Heart left ventricle (tissue), 16 donors: ENCODE measurements at regions not wholly inside any gene's neighbourhood (a gene's known extent, or its start where the extent isn't known, plus 50 kb on each side); places are given as distances from the start of the nearest gene placed in this dataset.

ENCODE experiments used
- ATAC-seq, 4 donors: fragments of 200-7000 bp; cut with Tn5 transposase; one replicate each; pipeline ENCODE4 v1.9.1; 2020 to 2022; ENCODE audit warnings: moderate library complexity in 4 of 4, mild to moderate bottlenecking in 3 of 4, moderate number of reproducible peaks in 1 of 4
- DNase-seq, 5 donors: peaks; one replicate each; pipeline ENCODE4 v3.0.0-alpha.2; 2020
- H3K27ac ChIP-seq, 12 donors: fragments of 200-600 bp; sonication (generic) in 4 of 12; one replicate each; pipeline versions ENCODE4 v1.5.0 to v1.8.0; 2016 to 2022; ENCODE audit warnings: mild to moderate bottlenecking in 2 of 12
- H3K27me3 ChIP-seq, 9 donors: fragments of 200-600 bp; sonication (generic) in 2 of 9; one replicate each; pipeline versions ENCODE4 v1.5.1 to v1.8.0; 2016 to 2022; ENCODE audit warnings: mild to moderate bottlenecking in 3 of 9
- H3K36me3 ChIP-seq, 9 donors: fragments of 200-600 bp; sonication (generic) in 2 of 9; one replicate each; pipeline versions ENCODE4 v1.5.0 to v1.8.0; 2018 to 2022; ENCODE audit warnings: mild to moderate bottlenecking in 2 of 9
- H3K4me1 ChIP-seq, 12 donors: fragments of 200-600 bp; sonication (generic) in 4 of 12; one replicate each; pipeline versions ENCODE4 v1.5.0 to v1.8.0; 2016 to 2022; ENCODE audit warnings: mild to moderate bottlenecking in 3 of 12
- H3K4me3 ChIP-seq, 12 donors: fragments of 200-600 bp; sonication (generic) in 4 of 12; one replicate each; pipeline versions ENCODE4 v1.5.0 to v1.8.0; 2017 to 2022; ENCODE audit warnings: mild to moderate bottlenecking in 9 of 12, moderate library complexity in 4 of 12
- H3K9me3 ChIP-seq, 12 donors: fragments of 200-600 bp; sonication (generic) in 4 of 12; one replicate each; pipeline versions ENCODE4 v1.5.0 to v1.8.0; 2016 to 2022; ENCODE audit warnings: mild to moderate bottlenecking in 1 of 12
- CTCF ChIP-seq, 12 donors: fragments of 200-600 bp; sonication (generic) in 4 of 12; IDR thresholded peaks; one replicate each; pipeline versions ENCODE4 v1.5.0 to v1.8.0; 2018 to 2022; ENCODE audit warnings: antibody characterized with exemption in 12 of 12, mild to moderate bottlenecking in 5 of 12
- POLR2A ChIP-seq, 2 donors: fragments of 450-650 bp; IDR thresholded peaks; one replicate each; pipeline ENCODE4 v1.6.1; 2017; ENCODE audit warnings: antibody characterized with exemption in 2 of 2, mild to moderate bottlenecking in 2 of 2, moderate library complexity in 2 of 2
- WGBS, 4 donors: extraction: QIAGEN DNeasy Blood & Tissue Kit in 2 of 4; methylation state at CpG; one replicate each; pipeline versions ENCODE4 v1.1.5 to v1.1.7; 2013 to 2018; 5-methylcytosine and 5-hydroxymethylcytosine counted together
- intact Hi-C, 10 donors: fragments of 100-400 bp; cut with DNase I; formaldehyde crosslinking; loops; one replicate each; pipeline versions ENCODE4 v1.11.1 to v1.14.2; 2022
- donor health status: ischemic (EF 13 %, LVEDD 7.1; RV severe dilation, severe dysfunction).
- donor health status: healthy with polysubstance abuse.
- donor health status: DM: no; HTN: yes; CAD: no.
- donor health status: DM: no; HTN: no; CAD: no.
- donor health status: ischemic (EF 25% LVEDD 6.9; RV normal size, moderate dysfunction).
- donor health status: ischemic (EF 25% LVEDD 5.7; RV mildly dilated, moderate dysfunction).
- donor health status: healthy.
- donor health status: DM: yes; HTN: yes; CAD: no.
- donor health status: ischemic (EF 35%, LVEDD 5.7; RV mildly dilated, moderate dysfunction).
- donor health status: nonischemic (EF 11% LVEDD 7.7; RV severe dilation, severe dysfunction).
- donor health status: DM: yes; HTN: yes; CAD: no.
- donor health status: PGD.
- donor health status: ischemic (EF 29% LVEDD 5.4; RV normal size, mild dysfunction).
- donor health status: nonischemic (EF 23%, LVEDD 6.1; RV moderate dilation, normal function).

- H3K4me3 ChIP-seq = no peak overlapping the region
- DNase-seq (no peak), ATAC-seq (no peak)
- no peak overlapping the region for H3K27ac ChIP-seq
- H3K4me1 ChIP-seq = peaks cover 0 to 3% (median 0%) of the 10 kb centered on the region in 12 donors
- intact Hi-C loops = no loop called here
- H3K9me3 ChIP-seq = no peaks in the 10 kb centered on the region
- WGBS, 4 donors = 65 to 76% (median 72%) methylated on average over 4 of the region's 4 CpGs
- H3K36me3 ChIP-seq = no peaks in the 10 kb centered on the region
- H3K27me3 ChIP-seq = no peaks in the 10 kb centered on the region
- TF ChIP-seq CTCF (IDR thresholded peaks at IDR 0.05) = no peak
- no peak for TF ChIP-seq POLR2A (IDR thresholded peaks at IDR 0.05)
These were observed 636.9 kb upstream of the BOD1L1 start for GRCh38 chr4:14264437-14264836.

DNA sequence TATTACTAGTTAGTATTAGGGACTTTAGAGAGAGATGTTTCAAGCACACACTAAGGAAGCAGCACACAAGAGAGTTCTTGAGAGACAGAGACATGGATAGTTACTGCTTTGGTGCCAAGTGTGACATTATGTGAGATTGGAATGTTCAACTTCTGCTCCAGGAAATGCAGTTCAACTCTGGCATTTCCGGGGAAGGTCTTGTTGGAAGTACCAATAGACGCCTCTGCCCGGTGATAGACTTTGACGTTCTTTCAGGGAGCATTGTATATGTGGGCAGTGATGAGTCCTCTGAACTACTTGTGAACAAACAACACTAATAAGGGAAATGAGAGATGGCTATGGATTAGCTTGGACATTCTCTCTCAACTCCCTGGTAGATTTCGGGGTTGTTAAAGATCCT lies 638.1 kb upstream of the BOD1L1 start:
- no peaks in the 10 kb centered on the region for H3K27me3 ChIP-seq
- no peak overlapping the region for H3K27ac ChIP-seq
- H3K9me3 ChIP-seq = no peaks in the 10 kb centered on the region
- WGBS, 4 donors = 69 to 77% (median 75%) methylated on average over 5 of the region's 5 CpGs
- no peak for TF ChIP-seq POLR2A (IDR thresholded peaks at IDR 0.05)
- TF ChIP-seq CTCF (IDR thresholded peaks at IDR 0.05) = no peak
- H3K4me1 ChIP-seq = peaks cover 0 to 12% (median 0%) of the 10 kb centered on the region in 12 donors
- ATAC-seq (no peak), DNase-seq (no peak)
- H3K4me3 ChIP-seq = no peak overlapping the region
- no peaks in the 10 kb centered on the region for H3K36me3 ChIP-seq
- intact Hi-C loops = no loop called here

- no peaks in the 10 kb centered on the region for H3K36me3 ChIP-seq
- intact Hi-C loops = no loop called here
- TF ChIP-seq POLR2A (IDR thresholded peaks at IDR 0.05) (no peak), CTCF (IDR thresholded peaks at IDR 0.05) (no peak)
- ATAC-seq (no peak), DNase-seq (no peak)
- WGBS, 4 donors = 85 to 92% (median 91%) methylated on average over 9 of the region's 9 CpGs
- H3K9me3 ChIP-seq = no peaks in the 10 kb centered on the region
- H3K4me1 ChIP-seq = peaks cover 0 to 13% (median 0%) of the 10 kb centered on the region in 12 donors
- H3K4me3 ChIP-seq = no peak overlapping the region
- H3K27ac ChIP-seq = no peak overlapping the region
- no peaks in the 10 kb centered on the region for H3K27me3 ChIP-seq
These were observed 640.0 kb upstream of the BOD1L1 start for GRCh38 chr4:14267373-14268060.

DNA sequence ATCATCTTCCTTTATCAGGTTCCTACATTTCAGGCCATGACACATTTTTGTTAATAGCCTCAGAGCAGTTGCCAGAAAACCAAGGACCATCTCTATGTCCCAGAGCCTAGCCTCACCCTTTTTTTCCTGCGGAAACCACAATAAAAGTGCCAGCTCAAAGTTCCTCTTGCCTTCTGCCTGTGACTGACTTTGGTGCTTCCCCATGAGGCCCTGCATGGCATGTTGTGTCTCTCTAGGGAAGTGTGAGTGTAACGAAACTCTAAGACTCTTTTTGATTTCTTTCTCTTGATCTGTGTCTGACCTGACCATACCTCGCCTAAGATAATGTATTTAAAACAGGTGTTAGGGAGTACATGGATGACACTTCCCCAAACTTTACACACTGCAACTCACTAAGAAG lies 642.3 kb upstream of the BOD1L1 start:
- no peaks in the 10 kb centered on the region for H3K27me3 ChIP-seq
- intact Hi-C loops = no loop called here
- ATAC-seq = peak in 3 of 4 donors; percentile 57 to 72 (median 68)
- TF ChIP-seq CTCF (IDR thresholded peaks at IDR 0.05) (no peak), POLR2A (IDR thresholded peaks at IDR 0.05) (no peak)
- H3K4me3 ChIP-seq = no peak overlapping the region
- 55 to 85% (median 71%) methylated on average over 3 of the region's 3 CpGs for whole genome bisulfite sequencing, 4 donors
- no peak overlapping the region for H3K27ac ChIP-seq
- no peaks in the 10 kb centered on the region for H3K36me3 ChIP-seq
- DNase-seq = peak in 4 of 5 donors; percentile 25 to 32 (median 27)
- H3K9me3 ChIP-seq = no peaks in the 10 kb centered on the region
- peaks cover 0 to 13% (median 0%) of the 10 kb centered on the region in 12 donors for H3K4me1 ChIP-seq
